HG02938 (cell line): ENCODE measurements at regions not wholly inside any gene's neighbourhood (a gene's known extent, or its start where the extent isn't known, plus 50 kb on each side); places are given as distances from the start of the nearest gene placed in this dataset.

ENCODE experiments used
- ATAC-seq: cut with Tn5 transposase; IDR thresholded peaks from one replicate; pipeline ENCODE4 v1.9.1; 2021; ENCODE audit warnings: mild to moderate bottlenecking, moderate library complexity; ENCODE audit not compliant: unreplicated experiment

- no peak for ATAC-seq
These were observed 248.6 kb downstream of the TBX15 start for GRCh38 chr1:118739501-118739900.

DNA sequence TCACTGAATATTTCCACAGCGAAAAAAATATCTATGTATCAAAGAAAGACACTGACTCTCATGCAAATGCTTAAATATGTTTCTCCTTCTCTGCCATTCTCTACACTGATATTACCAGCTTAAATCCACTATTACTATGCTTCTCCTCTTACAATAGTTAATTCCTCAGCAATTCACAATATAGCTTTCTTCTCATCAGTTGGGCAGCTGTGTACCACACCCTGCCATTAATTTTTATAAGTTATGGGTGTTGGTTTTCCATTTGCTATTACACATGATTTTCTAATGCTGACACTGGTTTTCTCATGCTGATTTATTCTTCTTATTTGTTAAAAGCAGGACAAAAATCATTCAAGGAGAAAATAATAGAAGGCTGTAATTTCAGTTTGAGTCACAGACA is 251.8 kb downstream of the TBX15 start:
- no peak for ATAC-seq

- no peak for ATAC-seq
These were observed 270.2 kb downstream of the TBX15 start for GRCh38 chr1:118717893-118718292.

GRCh38 chr1:118716775-118717174 is 271.4 kb downstream of the TBX15 start:
- ATAC-seq, result no peak

DNA sequence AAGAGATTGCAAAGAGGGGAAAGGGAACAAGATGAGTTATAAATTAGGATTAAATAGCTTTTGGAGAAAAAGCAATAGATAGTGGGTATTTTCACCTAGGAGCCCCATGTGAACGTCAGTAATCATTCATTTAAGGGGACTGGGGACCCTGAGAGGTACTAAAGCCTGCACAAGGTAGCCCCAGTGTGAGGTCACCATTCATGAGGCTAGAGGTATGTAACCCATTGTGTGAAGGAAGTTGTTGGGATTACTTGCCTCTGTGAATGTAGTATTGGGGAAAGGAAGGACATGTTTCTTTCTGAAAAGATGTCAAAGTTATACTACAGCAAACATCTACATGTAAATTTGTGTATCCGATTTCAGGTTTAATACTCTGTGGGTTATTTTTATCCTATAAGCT is 276.8 kb downstream of the TBX15 start:
- ATAC-seq, result no peak

DNA sequence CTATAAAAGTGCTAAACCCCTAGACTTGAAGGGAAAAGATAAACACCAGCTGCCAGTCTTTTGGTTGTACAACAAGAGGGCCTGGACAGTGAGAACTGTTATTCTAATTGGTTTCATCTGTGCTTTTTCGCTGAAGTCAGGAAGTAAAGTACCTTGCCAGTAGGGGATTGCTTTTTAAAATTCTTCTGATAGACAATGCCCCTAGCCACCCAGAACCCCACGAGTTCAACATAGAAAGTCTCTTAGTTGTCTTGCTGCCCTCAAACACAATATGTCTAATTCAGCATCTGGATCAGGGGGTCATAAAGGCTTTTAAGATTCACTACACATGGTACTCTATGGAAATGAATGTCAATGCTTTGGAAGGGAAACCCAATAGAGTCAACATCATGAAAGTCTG is 289.2 kb downstream of the TBX15 start:
- ATAC-seq, result no peak

- ATAC-seq, result no peak
These were observed 296.0 kb downstream of the TBX15 start for GRCh38 chr1:118692143-118692542.

- no peak for ATAC-seq
These were observed 299.3 kb downstream of the TBX15 start for GRCh38 chr1:118688891-118689290.

DNA sequence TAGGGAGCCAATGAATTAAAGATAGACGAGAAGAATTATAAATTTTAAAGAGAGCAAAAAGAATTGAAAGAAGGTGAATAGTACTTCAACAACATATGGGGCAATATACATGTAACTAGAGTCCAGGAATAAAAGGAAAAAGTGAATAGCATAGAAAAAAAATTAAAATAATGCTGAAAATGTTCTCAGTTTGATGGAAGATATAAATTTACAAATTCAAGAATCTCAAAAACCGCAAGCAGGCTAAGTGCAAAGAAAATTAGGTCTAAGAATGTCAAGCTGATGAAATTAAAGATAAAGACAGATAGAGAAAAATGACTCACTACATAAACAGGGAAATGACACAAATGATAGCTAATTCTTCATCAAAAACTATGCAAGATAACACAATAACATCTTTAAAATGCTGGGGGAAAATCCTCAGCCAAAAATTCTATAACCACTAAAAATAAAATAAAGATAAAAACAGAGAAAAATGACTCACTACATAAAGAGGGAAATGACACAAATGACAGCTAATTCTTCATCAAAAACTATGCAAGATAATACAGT is 326.3 kb downstream of the TBX15 start:
- ATAC-seq, result no peak

DNA sequence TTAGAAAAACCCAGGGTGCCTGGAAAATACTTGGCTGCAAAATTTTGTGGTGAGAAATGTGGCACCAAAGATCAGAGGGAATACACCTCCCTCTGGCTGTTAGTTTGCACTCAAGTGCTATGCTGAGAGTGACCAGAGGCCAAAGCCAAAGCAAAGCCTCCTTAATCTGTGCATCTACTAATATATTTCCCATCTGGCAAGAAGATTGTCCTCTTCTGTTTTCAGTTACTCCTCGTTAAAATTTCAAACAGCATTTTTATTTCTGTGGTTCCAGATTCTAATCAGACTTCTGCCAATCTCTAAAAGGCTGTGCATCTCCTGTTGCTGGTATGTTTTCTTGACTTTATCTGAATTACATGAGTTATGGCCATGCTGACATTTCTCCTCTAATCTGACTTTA is 327.4 kb downstream of the TBX15 start:
- ATAC-seq, result no peak

- no peak for ATAC-seq
These were observed 328.5 kb downstream of the TBX15 start for GRCh38 chr1:118659646-118660045.

DNA sequence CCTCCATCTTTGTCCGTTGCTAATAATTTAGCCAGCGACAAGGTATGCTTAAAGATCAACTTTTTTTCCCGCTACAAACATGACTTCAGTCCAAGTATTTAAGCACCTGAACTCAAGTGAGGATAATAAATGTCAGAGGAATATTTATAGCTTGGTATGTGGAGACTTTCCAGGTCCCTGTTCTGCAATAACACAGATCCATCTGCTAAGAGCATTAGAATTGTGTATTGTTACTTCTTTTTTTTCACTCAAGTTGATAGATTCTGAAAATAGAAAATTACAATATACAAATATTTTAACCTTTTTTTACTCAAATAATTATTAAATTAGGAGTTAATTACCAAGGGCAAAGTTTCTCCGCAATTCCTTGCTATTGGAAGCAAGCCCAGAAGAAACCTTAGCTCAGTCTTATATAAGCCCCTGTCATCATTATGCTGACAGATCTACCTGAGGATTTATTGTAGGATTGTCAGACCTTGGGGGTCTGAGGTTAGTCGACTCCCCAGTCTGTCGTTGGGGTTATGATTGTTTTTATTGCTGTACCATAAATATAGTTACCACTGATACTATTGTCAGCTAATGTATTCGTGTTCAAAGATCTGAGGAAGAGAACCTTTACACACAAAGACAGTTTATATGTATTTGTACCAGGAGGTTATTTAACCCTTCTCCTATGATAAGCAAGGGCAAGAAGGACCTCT is 337.9 kb downstream of the TBX15 start:
- ATAC-seq, result no peak

DNA sequence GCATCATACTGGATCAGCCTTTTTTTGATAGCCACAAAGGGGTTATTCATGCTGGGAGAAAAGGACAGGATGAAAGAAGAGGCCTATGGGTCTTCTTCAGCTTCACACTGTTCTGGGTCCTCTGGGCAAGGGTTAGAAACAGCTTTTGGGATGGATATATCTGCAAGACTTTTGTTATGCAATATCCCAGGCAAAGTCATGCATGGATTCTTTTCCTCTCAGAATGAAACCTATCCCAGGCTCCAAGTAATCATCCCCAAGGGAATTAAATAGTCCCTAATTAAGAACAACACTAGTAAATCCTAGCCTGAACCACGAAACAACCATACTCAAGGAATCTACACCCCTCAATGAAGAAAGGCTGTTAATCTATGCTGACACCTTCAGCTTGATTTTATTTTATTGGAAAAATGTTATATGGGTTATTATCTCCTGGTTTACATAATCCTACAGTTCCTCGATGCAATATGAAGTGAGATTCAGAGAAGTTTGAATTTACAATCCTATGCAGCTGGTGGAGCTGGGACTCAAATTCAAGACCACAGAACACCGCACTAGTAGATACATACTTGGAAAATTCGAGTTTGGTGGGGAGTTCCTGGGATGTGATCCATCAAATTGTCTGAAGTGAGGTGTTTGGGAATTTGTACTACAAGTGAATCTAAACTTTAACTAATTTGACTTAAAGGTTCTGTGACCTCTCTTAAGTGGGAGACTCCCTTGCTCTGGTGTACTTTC is 338.6 kb downstream of the TBX15 start:
- ATAC-seq, result no peak

GRCh38 chr1:118636004-118636403 is 352.1 kb downstream of the TBX15 start:
- ATAC-seq, result no peak

- ATAC-seq, result no peak
These were observed 360.7 kb downstream of the TBX15 start for GRCh38 chr1:118627435-118627834.

DNA sequence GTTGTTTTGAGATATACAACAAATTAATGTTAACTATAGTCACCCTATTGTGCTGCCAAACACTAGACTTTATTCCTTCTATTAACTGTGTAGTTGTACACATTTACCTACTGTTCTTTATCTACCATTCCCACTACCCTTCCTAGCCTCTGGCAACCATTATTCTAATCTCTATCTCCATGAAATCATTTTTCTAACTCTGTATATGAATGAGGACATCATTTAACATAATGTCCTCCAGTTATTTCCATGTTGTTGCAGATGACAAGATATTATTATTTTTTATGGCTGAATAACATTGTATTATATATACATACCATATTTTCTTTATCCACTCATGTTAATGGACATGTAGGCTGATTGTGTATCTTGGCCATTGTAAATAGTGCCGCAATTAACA is 366.3 kb downstream of the TBX15 start:
- no peak for ATAC-seq

GRCh38 chr1:118618618-118619340 is 369.4 kb downstream of the TBX15 start:
- no peak for ATAC-seq

- no peak for ATAC-seq
These were observed 370.2 kb downstream of the TBX15 start for GRCh38 chr1:118617916-118618315.

DNA sequence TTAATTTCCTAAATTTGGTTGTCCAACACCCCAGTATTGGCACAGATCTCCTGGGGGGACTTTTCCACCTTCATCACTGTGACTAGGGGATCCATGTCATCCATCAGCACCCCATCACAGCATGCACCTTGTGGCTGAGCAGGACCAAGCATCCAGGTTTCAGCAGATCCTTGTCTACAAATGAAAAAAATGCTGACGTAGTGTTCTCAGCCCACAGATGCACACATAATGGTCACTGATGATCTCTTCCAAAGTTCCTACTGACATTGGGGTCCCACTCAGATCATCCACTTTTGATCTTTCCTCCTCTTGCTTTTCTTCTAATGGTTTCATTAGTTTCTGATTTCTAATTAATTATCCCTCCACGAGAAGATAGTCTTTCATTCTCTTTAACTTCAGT is 373.1 kb downstream of the TBX15 start:
- ATAC-seq, result no peak

GRCh38 chr1:118589238-118589846 is 398.8 kb downstream of the TBX15 start:
- no peak for ATAC-seq

- ATAC-seq, result no peak
These were observed 399.6 kb downstream of the TBX15 start for GRCh38 chr1:118588566-118588965.
